HG02970 (cell line): ENCODE measurements at regions not wholly inside any gene's neighbourhood (a gene's known extent, or its start where the extent isn't known, plus 50 kb on each side); places are given as distances from the start of the nearest gene placed in this dataset.

Source experiments
- ATAC-seq: cut with Tn5 transposase; IDR thresholded peaks from one replicate; pipeline ENCODE4 v1.9.1; 2021; ENCODE audit warnings: mild to moderate bottlenecking, moderate library complexity, moderate number of reproducible peaks; ENCODE audit not compliant: unreplicated experiment, low FRiP score

- no peak for ATAC-seq
Observed at GRCh38 chr3:40847551-40847992, 322.8 kb downstream of the ZNF621 start.

GRCh38 chr3:40848421-40848820 is 323.7 kb downstream of the ZNF621 start:
- ATAC-seq = no peak

- ATAC-seq = no peak
Observed at GRCh38 chr3:40850861-40851260, 326.1 kb downstream of the ZNF621 start.

GRCh38 chr3:40851836-40852235 is 327.1 kb downstream of the ZNF621 start:
- ATAC-seq = no peak

- ATAC-seq = no peak
Observed at GRCh38 chr3:40852712-40853111, 328.0 kb downstream of the ZNF621 start.

- ATAC-seq = no peak
Observed at GRCh38 chr3:40853474-40853873, 328.7 kb downstream of the ZNF621 start.

GRCh38 chr3:40855871-40856270 is 331.1 kb downstream of the ZNF621 start:
- ATAC-seq = no peak

GRCh38 chr3:40858364-40859115 is 333.8 kb downstream of the ZNF621 start:
- ATAC-seq = no peak

- no peak for ATAC-seq
Observed at GRCh38 chr3:40862946-40863345, 336.4 kb upstream of the CTNNB1 start.

- ATAC-seq = no peak
Observed at GRCh38 chr3:40864146-40864782, 335.0 kb upstream of the CTNNB1 start.

GRCh38 chr3:40864915-40865314 is 334.4 kb upstream of the CTNNB1 start:
- ATAC-seq = no peak

- ATAC-seq = no peak
Observed at GRCh38 chr3:40867797-40868196, 331.5 kb upstream of the CTNNB1 start.

GRCh38 chr3:40869013-40869412 is 330.3 kb upstream of the CTNNB1 start:
- no peak for ATAC-seq

- ATAC-seq = no peak
Observed at GRCh38 chr3:40869939-40870338, 329.4 kb upstream of the CTNNB1 start.

GRCh38 chr3:40871394-40871793 is 327.9 kb upstream of the CTNNB1 start:
- no peak for ATAC-seq

GRCh38 chr3:40872258-40872920 is 326.9 kb upstream of the CTNNB1 start:
- ATAC-seq = no peak

GRCh38 chr3:40873476-40873875 is 325.8 kb upstream of the CTNNB1 start:
- ATAC-seq = no peak

GRCh38 chr3:40873934-40874699 is 325.2 kb upstream of the CTNNB1 start:
- no peak for ATAC-seq

GRCh38 chr3:40875581-40875980 is 323.7 kb upstream of the CTNNB1 start:
- ATAC-seq = no peak

GRCh38 chr3:40876009-40876408 is 323.3 kb upstream of the CTNNB1 start:
- no peak for ATAC-seq

GRCh38 chr3:40876496-40876895 is 322.8 kb upstream of the CTNNB1 start:
- ATAC-seq = no peak
